Sigmoid colon (tissue), 6 donors: ENCODE measurements at regions not wholly inside any gene's neighbourhood (a gene's known extent, or its start where the extent isn't known, plus 50 kb on each side); places are given as distances from the start of the nearest gene placed in this dataset.
"Not testable (repeated sequence)": the region's sequence is repeated elsewhere in the genome, so short reads cannot be mapped to it uniquely, and the experiment has no call there.

Experiments used
- DNase-seq: peaks from one replicate; pipeline ENCODE4 v3.0.0-alpha.2; 2019
- H3K27ac ChIP-seq, 4 donors: fragments of 200-600 bp; sonication (generic); one replicate each; pipeline ENCODE4 v1.5.1; 2016 to 2019; ENCODE audit warnings: mild to moderate bottlenecking in 1 of 4
- H3K27me3 ChIP-seq, 3 donors: fragments of 200-600 bp; sonication (generic); one replicate each; pipeline ENCODE4 v1.5.1; 2019; ENCODE audit warnings: mild to moderate bottlenecking in 1 of 3
- H3K36me3 ChIP-seq, 4 donors: fragments of 200-600 bp; sonication (generic); one replicate each; pipeline ENCODE4 v1.5.1; 2016 to 2019
- H3K4me1 ChIP-seq, 4 donors: fragments of 200-600 bp; sonication (generic); one replicate each; pipeline ENCODE4 v1.5.1; 2017 to 2019
- H3K4me3 ChIP-seq, 4 donors: fragments of 200-600 bp; sonication (generic); one replicate each; pipeline ENCODE4 v1.5.1; 2017 to 2019; ENCODE audit warnings: mild to moderate bottlenecking in 2 of 4, moderate library complexity in 1 of 4
- H3K9me3 ChIP-seq, 4 donors: fragments of 200-600 bp in 3 of 4; sonication (generic) in 3 of 4; one replicate each; pipeline versions ENCODE4 v1.5.1 to v1.6.1; 2013 to 2019
- EP300 ChIP-seq, 4 donors: sonication (generic); formaldehyde crosslinking; IDR thresholded peaks; one replicate each; pipeline ENCODE4 v1.6.1; 2017; ENCODE audit warnings: antibody characterized with exemption in 4 of 4
- POLR2A ChIP-seq, 2 donors: fragments of 450-650 bp; IDR thresholded peaks; one replicate each; pipeline ENCODE4 v1.6.1; 2016; ENCODE audit warnings: antibody characterized with exemption in 2 of 2, mild to moderate bottlenecking in 2 of 2, moderate library complexity in 2 of 2
- POLR2AphosphoS5 ChIP-seq, 4 donors: sonication (generic); formaldehyde crosslinking; IDR thresholded peaks; one replicate each; pipeline ENCODE4 v1.6.1; 2017; ENCODE audit warnings: antibody characterized with exemption in 4 of 4
- WGBS, 2 donors: extraction: QIAGEN DNeasy Blood & Tissue Kit; methylation state at CpG; one replicate each; pipeline ENCODE4 v1.1.7; 2013; 5-methylcytosine and 5-hydroxymethylcytosine counted together
- intact Hi-C: fragments of 100-400 bp; cut with DNase I; formaldehyde crosslinking; loops from one replicate; pipeline ENCODE4 v1.15.1; 2023
- TF ChIP-seq, protein P1 (sequence below), 4 experiments: fragments of 450-650 bp in 3 of 4; fragments of 200-600 bp in 1 of 4; IDR thresholded peaks; one replicate each; pipeline ENCODE4 v1.5.1; 2016 to 2019; ENCODE audit warnings: antibody characterized with exemption in 4 of 4, mild to moderate bottlenecking in 3 of 4, moderate library complexity in 2 of 4
- donor health status: healthy with polysubstance abuse.
- donor health status: healthy.

- intact Hi-C loops, H3K4me3 ChIP-seq, DNase-seq, H3K4me1 ChIP-seq, H3K9me3 ChIP-seq, H3K27me3 ChIP-seq, H3K27ac ChIP-seq, H3K36me3 ChIP-seq: not testable (repeated sequence)
- WGBS, 2 donors, result 68 to 79% methylated on average over 4 of the region's 5 CpGs
These were observed 116.1 kb upstream of the GJE1 start for GRCh38 chr6:142016666-142017065.

DNA sequence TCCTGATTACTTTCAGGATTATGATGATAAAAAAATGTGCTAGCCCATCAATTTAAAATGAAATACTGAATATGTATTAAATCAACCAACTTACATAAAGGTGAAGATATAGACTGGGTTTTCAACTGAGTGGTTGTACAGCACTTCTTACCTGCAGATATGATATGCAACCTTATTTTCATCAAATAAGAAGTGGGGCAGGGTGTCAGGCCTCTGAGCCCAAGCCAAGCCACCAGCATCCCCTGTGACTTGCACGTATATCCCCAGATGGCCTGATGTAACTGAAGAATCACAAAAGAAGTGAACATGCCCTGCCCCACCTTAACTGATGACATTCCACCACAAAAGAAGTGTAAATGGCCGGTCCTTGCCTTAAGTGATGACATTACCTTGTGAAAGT lies 117.3 kb upstream of the GJE1 start:
- 69 to 72% methylated on average over 2 of the region's 2 CpGs for WGBS, 2 donors
- H3K36me3 ChIP-seq, H3K4me3 ChIP-seq, intact Hi-C loops, H3K27me3 ChIP-seq, H3K27ac ChIP-seq, H3K4me1 ChIP-seq, DNase-seq, H3K9me3 ChIP-seq: not testable (repeated sequence)

GRCh38 chr6:142015011-142015410 lies 117.7 kb upstream of the GJE1 start:
- Histone ChIP-seq H3K9me3 (no peaks in the 10 kb centered on the region), H3K27ac (no peak overlapping the region), H3K4me1 (no peaks in the 10 kb centered on the region), H3K4me3 (no peak overlapping the region), H3K36me3 (no peaks in the 10 kb centered on the region), H3K27me3 (no peaks in the 10 kb centered on the region)
- no peak for TF ChIP-seq POLR2AphosphoS5 (IDR thresholded peaks at IDR 0.05)
- no peak for TF ChIP-seq POLR2A (IDR thresholded peaks at IDR 0.05)
- no peak for TF ChIP-seq EP300 (IDR thresholded peaks at IDR 0.05)
- TF ChIP-seq, protein P1, sequence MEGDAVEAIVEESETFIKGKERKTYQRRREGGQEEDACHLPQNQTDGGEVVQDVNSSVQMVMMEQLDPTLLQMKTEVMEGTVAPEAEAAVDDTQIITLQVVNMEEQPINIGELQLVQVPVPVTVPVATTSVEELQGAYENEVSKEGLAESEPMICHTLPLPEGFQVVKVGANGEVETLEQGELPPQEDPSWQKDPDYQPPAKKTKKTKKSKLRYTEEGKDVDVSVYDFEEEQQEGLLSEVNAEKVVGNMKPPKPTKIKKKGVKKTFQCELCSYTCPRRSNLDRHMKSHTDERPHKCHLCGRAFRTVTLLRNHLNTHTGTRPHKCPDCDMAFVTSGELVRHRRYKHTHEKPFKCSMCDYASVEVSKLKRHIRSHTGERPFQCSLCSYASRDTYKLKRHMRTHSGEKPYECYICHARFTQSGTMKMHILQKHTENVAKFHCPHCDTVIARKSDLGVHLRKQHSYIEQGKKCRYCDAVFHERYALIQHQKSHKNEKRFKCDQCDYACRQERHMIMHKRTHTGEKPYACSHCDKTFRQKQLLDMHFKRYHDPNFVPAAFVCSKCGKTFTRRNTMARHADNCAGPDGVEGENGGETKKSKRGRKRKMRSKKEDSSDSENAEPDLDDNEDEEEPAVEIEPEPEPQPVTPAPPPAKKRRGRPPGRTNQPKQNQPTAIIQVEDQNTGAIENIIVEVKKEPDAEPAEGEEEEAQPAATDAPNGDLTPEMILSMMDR (IDR thresholded peaks at IDR 0.05), result no peak
- intact Hi-C loops, result no loop called here
- no peak for DNase-seq
- 19 to 23% methylated on average over 5 of the region's 5 CpGs for WGBS, 2 donors

GRCh38 chr6:142014515-142014914 lies 118.2 kb upstream of the GJE1 start:
- no peak overlapping the region for H3K4me3 ChIP-seq
- intact Hi-C loops, result no loop called here
- DNase-seq, result no peak
- no peak overlapping the region for H3K27ac ChIP-seq
- H3K9me3 ChIP-seq, result no peaks in the 10 kb centered on the region
- H3K4me1 ChIP-seq, result no peaks in the 10 kb centered on the region
- H3K27me3 ChIP-seq, result no peaks in the 10 kb centered on the region
- TF ChIP-seq, protein P1 (IDR thresholded peaks at IDR 0.05), result no peak
- TF ChIP-seq EP300 (IDR thresholded peaks at IDR 0.05), result no peak
- TF ChIP-seq POLR2AphosphoS5 (IDR thresholded peaks at IDR 0.05), result no peak
- H3K36me3 ChIP-seq, result no peaks in the 10 kb centered on the region
- WGBS, 2 donors, result 19 to 23% methylated on average over 6 of the region's 6 CpGs

GRCh38 chr6:142013875-142014495 lies 118.7 kb upstream of the GJE1 start:
- 58 to 68% methylated on average over 4 of the region's 4 CpGs for WGBS, 2 donors
- H3K9me3 ChIP-seq, result no peaks in the 10 kb centered on the region
- H3K36me3 ChIP-seq, result no peaks in the 10 kb centered on the region
- no peaks in the 10 kb centered on the region for H3K27me3 ChIP-seq
- H3K4me3 ChIP-seq, result no peak overlapping the region
- no peaks in the 10 kb centered on the region for H3K4me1 ChIP-seq
- DNase-seq, result no peak
- no peak overlapping the region for H3K27ac ChIP-seq
- no peak for TF ChIP-seq EP300 (IDR thresholded peaks at IDR 0.05)
- no peak for TF ChIP-seq POLR2A (IDR thresholded peaks at IDR 0.05)
- TF ChIP-seq POLR2AphosphoS5 (IDR thresholded peaks at IDR 0.05), result no peak
- TF ChIP-seq, protein P1 (IDR thresholded peaks at IDR 0.05), result no peak
- intact Hi-C loops, result no loop called here

DNA sequence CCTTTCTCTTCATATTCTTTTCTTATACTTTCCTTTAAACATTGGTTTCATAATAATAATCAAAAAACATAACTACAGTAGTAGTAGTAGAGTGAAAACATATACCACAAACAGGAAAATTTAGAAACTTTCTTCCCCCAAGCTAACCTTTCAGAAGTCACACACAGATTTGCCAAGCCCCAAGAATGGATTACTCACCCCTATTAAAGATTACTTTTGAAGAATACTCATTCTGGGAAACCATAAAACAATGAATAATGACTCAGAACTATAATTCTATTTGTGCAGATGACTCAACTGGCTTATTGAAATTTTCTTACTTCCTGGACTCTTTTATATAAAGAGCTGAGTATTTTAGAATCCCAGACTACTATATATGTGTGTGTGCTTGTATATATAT lies 119.4 kb upstream of the GJE1 start:
- Histone ChIP-seq H3K36me3 (no peaks in the 10 kb centered on the region), H3K4me1 (no peaks in the 10 kb centered on the region), H3K9me3 (no peaks in the 10 kb centered on the region), H3K27me3 (no peaks in the 10 kb centered on the region), H3K27ac (no peak overlapping the region), H3K4me3 (no peak overlapping the region)
- DNase-seq, result no peak
- TF ChIP-seq POLR2A (IDR thresholded peaks at IDR 0.05) (no peak), POLR2AphosphoS5 (IDR thresholded peaks at IDR 0.05) (no peak), EP300 (IDR thresholded peaks at IDR 0.05) (no peak)
- TF ChIP-seq, protein P1 (IDR thresholded peaks at IDR 0.05), result no peak
- intact Hi-C loops, result no loop called here
